Mesenchymal stem cell (in vitro differentiated cells and primary cell): ENCODE measurements at regions not wholly inside any gene's neighbourhood (a gene's known extent, or its start where the extent isn't known, plus 50 kb on each side); places are given as distances from the start of the nearest gene placed in this dataset.

Experiments used
- DNase-seq: peaks from one replicate; pipeline ENCODE4 v3.0.0-alpha.2; 2013
- H2AFZ ChIP-seq: one replicate; pipeline ENCODE4 v1.6.1; 2013; ENCODE audit warnings: low read depth, mild to moderate bottlenecking, control low read depth, inconsistent platforms, low read length, moderate library complexity
- H2AK5ac ChIP-seq: 2 replicates; pipeline ENCODE4 v1.6.1; 2013; ENCODE audit warnings: low read length, moderate library complexity, mild to moderate bottlenecking, inconsistent platforms; ENCODE audit not compliant: severe bottlenecking
- H2BK120ac ChIP-seq: one replicate; pipeline ENCODE4 v1.6.1; 2013; ENCODE audit warnings: low read depth, mild to moderate bottlenecking, inconsistent platforms, low read length, moderate library complexity
- H2BK12ac ChIP-seq, 2 experiments: one replicate each; pipeline ENCODE4 v1.6.1; 2013; ENCODE audit warnings: inconsistent platforms in 2 of 2, low read length in 2 of 2, mild to moderate bottlenecking in 2 of 2, moderate library complexity in 2 of 2, control low read depth in 1 of 2
- H2BK15ac ChIP-seq: one replicate; pipeline ENCODE4 v1.6.1; 2013; ENCODE audit warnings: mild to moderate bottlenecking, low read depth, inconsistent platforms; ENCODE audit not compliant: poor library complexity, severe bottlenecking
- H2BK5ac ChIP-seq: 2 replicates; pipeline ENCODE4 v1.6.1; 2013; ENCODE audit warnings: low read depth, mild to moderate bottlenecking, low read length, control low read depth, inconsistent platforms; ENCODE audit not compliant: poor library complexity, severe bottlenecking
- H3K14ac ChIP-seq, 2 experiments: one replicate each; pipeline ENCODE4 v1.6.1; 2013; ENCODE audit warnings: inconsistent platforms in 2 of 2, low read length in 2 of 2, control low read depth in 1 of 2, mild to moderate bottlenecking in 1 of 2, moderate library complexity in 1 of 2
- H3K18ac ChIP-seq, 2 experiments: one replicate each; pipeline ENCODE4 v1.6.1; 2013; ENCODE audit warnings: inconsistent platforms in 2 of 2, low read length in 2 of 2, control low read depth in 1 of 2, low read depth in 1 of 2, mild to moderate bottlenecking in 1 of 2
- H3K23ac ChIP-seq, 2 experiments: one replicate each; pipeline ENCODE4 v1.6.1; 2013; ENCODE audit warnings: inconsistent platforms in 2 of 2, low read length in 2 of 2, mild to moderate bottlenecking in 2 of 2, moderate library complexity in 2 of 2, control low read depth in 1 of 2
- H3K27ac ChIP-seq: 2 replicates; pipeline ENCODE4 v1.5.1; 2013; ENCODE audit warnings: mild to moderate bottlenecking, moderate library complexity, low read length, control low read depth, inconsistent platforms; ENCODE audit not compliant: poor library complexity, severe bottlenecking
- H3K27me3 ChIP-seq, 2 experiments: 2 replicates each; pipeline versions ENCODE4 v1.6.1 to v1.7.0; 2013; ENCODE audit warnings: low read length in 2 of 2, mild to moderate bottlenecking in 2 of 2, moderate library complexity in 2 of 2, control low read depth in 1 of 2, inconsistent platforms in 1 of 2; ENCODE audit not compliant: control insufficient read depth in 1 of 2, insufficient read depth in 1 of 2
- H3K36me3 ChIP-seq, 2 experiments: 2 replicates each; pipeline versions ENCODE4 v1.6.1 to v1.7.0; 2013; ENCODE audit warnings: low read length in 2 of 2, control low read depth in 1 of 2, inconsistent platforms in 1 of 2, low read depth in 1 of 2, mild to moderate bottlenecking in 1 of 2; ENCODE audit not compliant: insufficient read depth in 2 of 2, control insufficient read depth in 1 of 2
- H3K4ac ChIP-seq, 2 experiments: one replicate each; pipeline ENCODE4 v1.6.1; 2013; ENCODE audit warnings: inconsistent platforms in 2 of 2, low read length in 2 of 2, mild to moderate bottlenecking in 2 of 2, moderate library complexity in 2 of 2, control low read depth in 1 of 2, low read depth in 1 of 2
- H3K4me1 ChIP-seq: 2 replicates; pipeline ENCODE4 v1.6.1; 2013; ENCODE audit warnings: low read depth, low read length, control low read depth; ENCODE audit not compliant: control insufficient read depth, insufficient read depth
- H3K4me2 ChIP-seq: 2 replicates; pipeline ENCODE4 v1.6.1; 2013; ENCODE audit warnings: low read length, mild to moderate bottlenecking, inconsistent platforms; ENCODE audit not compliant: poor library complexity, severe bottlenecking
- H3K4me3 ChIP-seq, 2 experiments: 2 replicates each; pipeline versions ENCODE4 v1.5.1 to v1.7.0; 2013; ENCODE audit warnings: low read length in 2 of 2, mild to moderate bottlenecking in 2 of 2, control low read depth in 1 of 2, low read depth in 1 of 2; ENCODE audit not compliant: insufficient read depth in 1 of 2
- H3K79me1 ChIP-seq: replicated peaks from 2 replicates; pipeline ENCODE4 v1.6.1; 2013; ENCODE audit warnings: mild to moderate bottlenecking, control low read depth, low read length, inconsistent platforms; ENCODE audit not compliant: poor library complexity, severe bottlenecking
- H3K9ac ChIP-seq: 2 replicates; pipeline ENCODE4 v1.7.0; 2013; ENCODE audit warnings: mild to moderate bottlenecking, low read length, moderate library complexity
- H3K9me3 ChIP-seq: 2 replicates; pipeline ENCODE4 v1.7.0; 2013; ENCODE audit warnings: mild to moderate bottlenecking, low read length; ENCODE audit not compliant: control insufficient read depth
- H4K8ac ChIP-seq: one replicate; pipeline ENCODE4 v1.6.1; 2013; ENCODE audit warnings: inconsistent platforms, mild to moderate bottlenecking, low read length, moderate library complexity
- H4K91ac ChIP-seq: one replicate; pipeline ENCODE4 v1.6.1; 2013; ENCODE audit warnings: mild to moderate bottlenecking, low read length, inconsistent platforms
- WGBS: methylation state at CpG from one replicate; pipeline ENCODE4 v1.1.7; 2013; ENCODE audit warnings: mixed read lengths; 5-methylcytosine and 5-hydroxymethylcytosine counted together

DNA sequence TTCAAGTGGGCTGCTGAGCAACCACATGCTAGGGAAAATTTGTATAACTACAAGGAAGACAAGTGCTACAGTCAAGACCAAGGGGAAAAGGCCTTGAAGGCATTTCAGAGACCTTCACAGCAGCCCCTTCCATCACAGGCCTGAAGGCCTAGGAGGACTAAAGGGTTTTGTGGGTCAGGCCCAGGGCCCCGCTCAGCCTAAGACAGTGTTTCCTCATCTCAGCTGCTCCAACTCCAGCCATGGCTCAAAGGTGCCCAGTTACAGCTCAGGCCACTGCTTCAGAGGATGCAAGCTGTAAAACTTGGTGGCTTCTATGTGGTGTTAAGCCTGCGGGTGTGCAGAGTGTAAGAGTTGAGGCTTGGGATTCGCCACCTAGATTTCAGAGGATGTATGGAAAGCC is 260.5 kb downstream of the NXPE2 start:
- 80% methylated on average over 3 of the region's 3 CpGs for WGBS
- Histone ChIP-seq H2BK120ac (no peak overlapping the region), H2BK12ac (no peak overlapping the region), H3K27ac (no peak overlapping the region), H2AFZ (no peak overlapping the region), H3K4me2 (no peak overlapping the region), H3K4me1 (no peaks in the 10 kb centered on the region), H3K18ac (no peak overlapping the region), H3K23ac (no peak overlapping the region), H3K9ac (no peak overlapping the region), H3K14ac (no peak overlapping the region), H3K79me1 (no peaks in the 10 kb centered on the region), H4K8ac (no peak overlapping the region), H3K4ac (no peak overlapping the region), H2AK5ac (no peak overlapping the region), H4K91ac (no peak overlapping the region), H2BK5ac (no peak overlapping the region), H2BK15ac (no peak overlapping the region), H3K9me3 (peaks cover 3% of the 10 kb centered on the region), H3K27me3 (no peaks in the 10 kb centered on the region), H3K36me3 (no peaks in the 10 kb centered on the region), H3K4me3 (no peak overlapping the region)
- DNase-seq, result no peak

DNA sequence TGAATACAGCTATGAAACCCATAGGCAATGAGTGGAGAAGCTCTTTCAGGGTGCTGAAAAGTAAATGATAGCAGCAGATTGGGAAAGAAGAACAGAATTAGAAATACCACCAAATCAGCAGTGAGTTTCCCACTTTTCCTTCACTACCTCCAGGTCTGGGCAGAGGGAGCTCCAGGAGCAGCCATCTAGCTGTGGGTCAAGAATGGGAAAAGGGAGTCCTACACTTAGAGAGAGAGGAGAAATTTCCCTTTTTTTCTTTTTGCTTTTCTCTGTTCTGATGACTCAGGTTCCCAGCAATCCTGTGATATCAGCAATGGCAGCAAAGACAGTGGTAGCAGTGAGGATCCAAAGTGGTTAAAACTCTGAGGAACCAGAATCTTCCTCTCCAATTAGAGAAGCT is 263.9 kb downstream of the NXPE2 start:
- Histone ChIP-seq H2BK5ac (no peak overlapping the region), H3K14ac (no peak overlapping the region), H3K9me3 (peaks cover 13% of the 10 kb centered on the region), H2BK15ac (no peak overlapping the region), H3K27me3 (no peaks in the 10 kb centered on the region), H2AK5ac (no peak overlapping the region), H3K4ac (no peak overlapping the region), H4K8ac (no peak overlapping the region), H2BK12ac (no peak overlapping the region), H3K27ac (no peak overlapping the region), H3K9ac (no peak overlapping the region), H4K91ac (no peak overlapping the region), H3K4me3 (no peak overlapping the region), H3K79me1 (no peaks in the 10 kb centered on the region), H2BK120ac (no peak overlapping the region), H3K4me1 (no peaks in the 10 kb centered on the region), H3K4me2 (no peak overlapping the region), H3K18ac (no peak overlapping the region), H3K23ac (no peak overlapping the region), H3K36me3 (no peaks in the 10 kb centered on the region), H2AFZ (no peak overlapping the region)
- DNase-seq, result no peak

DNA sequence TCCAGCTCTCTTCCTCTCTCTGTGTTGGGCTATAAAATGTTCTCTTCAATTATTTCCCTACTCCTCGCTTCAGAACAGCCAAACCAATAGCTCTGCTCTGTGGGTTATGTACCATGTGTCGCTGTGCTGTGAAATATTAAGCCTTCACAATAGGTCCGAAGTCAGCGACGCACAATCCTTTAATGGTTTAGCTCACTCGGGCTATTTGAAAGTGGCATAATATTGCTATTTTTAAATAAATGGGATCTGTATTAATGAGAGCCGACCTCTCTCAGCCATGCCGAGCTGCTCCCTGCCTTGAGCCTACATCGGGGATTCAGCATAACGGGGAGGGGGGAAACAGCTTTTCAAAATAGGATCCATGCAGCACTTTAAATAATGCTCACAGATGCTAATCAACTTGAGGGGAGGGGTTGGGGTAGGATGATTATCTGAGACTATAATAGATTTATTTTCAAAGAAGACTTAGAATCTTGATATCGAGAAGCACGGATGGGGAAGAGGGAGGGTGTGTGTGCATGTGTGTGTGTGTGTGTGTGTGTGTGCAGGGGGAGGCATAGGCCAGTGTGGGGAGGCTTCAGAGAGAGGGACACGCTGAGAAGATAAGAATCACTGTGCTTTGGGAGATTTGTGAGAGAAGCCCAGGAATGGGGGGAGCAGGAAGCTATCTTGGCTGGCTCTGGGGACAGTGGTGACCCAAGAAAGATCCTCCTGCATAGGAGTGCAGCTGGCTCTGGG is 271.5 kb downstream of the NXPE2 start:
- no peak overlapping the region for H2AK5ac ChIP-seq
- no peak overlapping the region for H3K27ac ChIP-seq
- no peak overlapping the region for H2BK120ac ChIP-seq
- H4K8ac ChIP-seq, result no peak overlapping the region
- H2BK15ac ChIP-seq, result no peak overlapping the region
- no peak overlapping the region for H3K9ac ChIP-seq
- H2AFZ ChIP-seq, result no peak overlapping the region
- H3K4me1 ChIP-seq, result no peaks in the 10 kb centered on the region
- DNase-seq, result no peak
- no peak overlapping the region for H2BK12ac ChIP-seq
- H3K23ac ChIP-seq, result no peak overlapping the region
- no peak overlapping the region for H3K4me2 ChIP-seq
- no peak overlapping the region for H2BK5ac ChIP-seq
- no peak overlapping the region for H3K4ac ChIP-seq
- no peaks in the 10 kb centered on the region for H3K36me3 ChIP-seq
- H4K91ac ChIP-seq, result no peak overlapping the region
- peaks cover 6% of the 10 kb centered on the region for H3K9me3 ChIP-seq
- no peak overlapping the region for H3K4me3 ChIP-seq
- H3K18ac ChIP-seq, result no peak overlapping the region
- no peak overlapping the region for H3K14ac ChIP-seq
- no peaks in the 10 kb centered on the region for H3K79me1 ChIP-seq
- H3K27me3 ChIP-seq, result no peaks in the 10 kb centered on the region
- 88% methylated on average over 12 of the region's 13 CpGs for WGBS

DNA sequence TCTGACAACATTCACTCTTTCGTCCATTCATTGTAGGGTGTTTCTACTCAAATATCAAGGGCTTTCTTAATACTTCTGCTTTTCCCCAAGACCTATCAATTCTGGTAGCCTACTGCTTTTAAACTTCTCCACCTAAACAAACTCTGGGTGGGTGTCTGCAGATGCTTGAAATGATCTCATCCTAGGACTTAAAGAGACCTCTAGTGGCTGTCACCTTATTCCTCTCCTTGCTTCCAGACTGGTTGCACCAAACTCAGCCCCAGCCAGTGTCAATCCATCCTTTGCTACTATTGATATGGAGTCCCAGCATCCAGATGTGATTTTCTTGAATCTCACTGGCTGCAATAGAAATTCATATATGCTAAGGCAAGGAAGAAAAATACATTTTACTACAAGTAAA is 274.7 kb downstream of the NXPE2 start:
- Histone ChIP-seq H3K14ac (no peak overlapping the region), H4K91ac (no peak overlapping the region), H2BK120ac (no peak overlapping the region), H2BK12ac (no peak overlapping the region), H3K4me3 (no peak overlapping the region), H3K27ac (no peak overlapping the region), H3K9me3 (no peaks in the 10 kb centered on the region), H2BK5ac (no peak overlapping the region), H3K36me3 (no peaks in the 10 kb centered on the region), H4K8ac (no peak overlapping the region), H3K4me2 (no peak overlapping the region), H3K23ac (no peak overlapping the region), H3K4ac (no peak overlapping the region), H3K27me3 (no peaks in the 10 kb centered on the region), H3K79me1 (no peaks in the 10 kb centered on the region), H2BK15ac (no peak overlapping the region), H2AK5ac (no peak overlapping the region), H3K9ac (no peak overlapping the region), H3K18ac (no peak overlapping the region), H3K4me1 (no peaks in the 10 kb centered on the region), H2AFZ (no peak overlapping the region)
- 35% methylated on average over 1 of the region's 1 CpG for WGBS
- DNase-seq, result no peak
